Non-pigmented ciliary epithelial cell (primary cell): ENCODE measurements at regions not wholly inside any gene's neighbourhood (a gene's known extent, or its start where the extent isn't known, plus 50 kb on each side); places are given as distances from the start of the nearest gene placed in this dataset.

Experiments
- DNase-seq: peaks from one replicate; pipeline ENCODE4 v3.0.0-alpha.2; 2010; ENCODE audit warnings: low read depth

DNA sequence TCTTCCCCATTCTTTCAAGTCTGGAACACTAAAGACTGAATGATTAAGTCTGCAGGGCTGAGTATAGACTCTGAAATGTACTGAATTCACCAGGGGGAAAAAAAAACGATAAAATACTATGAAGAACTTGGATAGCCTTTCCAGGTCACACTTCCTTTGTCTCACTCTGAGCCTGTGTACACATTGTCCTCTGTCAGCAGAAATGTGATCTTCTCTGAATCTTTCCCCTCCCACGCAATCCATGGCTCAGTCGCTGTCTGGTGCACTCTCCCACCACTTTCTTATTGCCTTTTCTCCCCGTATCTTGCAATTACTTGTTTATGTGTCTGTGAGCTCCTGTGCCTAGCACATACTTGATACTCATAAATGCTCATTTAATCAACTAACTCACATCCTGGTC is 212.6 kb upstream of the RSPO3 start:
- DNase-seq, result no peak

DNA sequence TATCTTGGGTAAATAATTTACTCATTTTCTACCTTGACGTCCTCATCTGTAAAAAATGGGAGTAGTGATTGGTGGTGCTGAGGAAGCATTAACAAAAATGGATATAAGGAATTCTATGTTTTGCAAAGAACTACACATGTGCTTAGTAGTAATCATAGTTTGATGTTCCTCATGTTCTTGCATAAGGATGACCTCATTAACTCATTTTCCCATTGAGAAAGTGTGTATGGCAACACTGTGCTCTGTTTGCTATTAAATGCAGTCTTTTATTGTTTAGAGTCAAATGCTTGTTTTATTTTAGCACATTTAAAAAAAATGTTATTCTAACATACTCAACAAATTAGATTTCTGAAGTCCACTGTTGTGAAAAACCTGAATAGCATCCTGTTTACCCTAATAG is 211.2 kb upstream of the RSPO3 start:
- no peak for DNase-seq

DNA sequence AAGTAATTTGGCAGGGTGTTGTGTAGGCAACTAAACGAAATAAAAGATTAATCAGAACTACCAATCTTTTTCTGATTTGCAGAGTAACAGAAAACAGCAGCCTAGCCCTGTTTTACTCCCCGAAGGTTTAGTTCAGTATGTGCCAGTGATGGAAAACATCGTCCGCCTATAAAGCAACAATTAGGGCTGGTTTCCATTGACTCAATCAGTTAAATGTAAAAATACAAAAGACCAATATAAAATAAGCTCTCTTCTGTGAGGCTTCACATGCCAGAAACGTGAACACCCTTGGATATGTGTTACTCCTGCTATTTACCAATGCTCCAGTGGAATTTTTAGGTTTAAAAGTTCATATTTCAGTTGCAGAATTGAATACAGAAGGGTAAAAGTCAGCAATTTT is 210.5 kb upstream of the RSPO3 start:
- DNase-seq, result no peak

DNA sequence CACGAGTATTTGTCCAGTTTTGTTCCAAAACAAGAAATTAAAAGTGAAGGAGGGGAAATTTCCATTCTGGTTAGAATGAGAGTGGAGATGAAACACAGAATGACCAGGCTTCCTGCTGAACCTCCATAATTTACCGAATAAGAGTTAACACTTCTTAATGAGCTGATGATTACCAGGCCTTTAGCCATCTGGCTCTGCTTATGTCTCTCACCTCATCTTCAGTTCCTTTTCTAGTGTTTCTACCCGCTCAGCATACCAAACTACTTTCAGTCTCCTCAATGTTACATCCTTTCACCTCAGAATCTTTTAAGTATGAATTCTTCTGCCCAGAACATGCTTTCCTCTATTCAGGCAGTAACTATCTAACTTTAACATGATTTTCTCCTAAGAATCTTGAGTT is 209.0 kb upstream of the RSPO3 start:
- DNase-seq, result no peak

DNA sequence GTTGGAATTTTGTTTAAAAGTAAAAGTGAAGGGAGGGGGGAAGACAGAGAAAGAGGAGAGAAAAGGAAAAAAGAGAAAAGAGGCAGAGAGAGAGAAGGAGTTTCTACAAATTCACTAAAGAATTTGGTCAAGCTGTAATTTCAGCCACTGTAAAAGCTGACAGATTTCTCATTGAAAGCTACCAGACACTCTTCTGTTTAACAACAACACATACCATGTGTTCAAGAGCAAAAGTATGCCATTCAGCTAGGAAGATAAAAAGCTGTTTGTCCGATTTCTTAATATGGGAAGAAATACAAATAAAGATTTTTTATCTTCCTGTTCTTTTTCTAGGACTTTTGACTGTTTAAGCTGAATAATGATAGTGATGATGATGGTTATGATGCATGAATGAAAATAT is 204.8 kb upstream of the RSPO3 start:
- DNase-seq, result no peak

DNA sequence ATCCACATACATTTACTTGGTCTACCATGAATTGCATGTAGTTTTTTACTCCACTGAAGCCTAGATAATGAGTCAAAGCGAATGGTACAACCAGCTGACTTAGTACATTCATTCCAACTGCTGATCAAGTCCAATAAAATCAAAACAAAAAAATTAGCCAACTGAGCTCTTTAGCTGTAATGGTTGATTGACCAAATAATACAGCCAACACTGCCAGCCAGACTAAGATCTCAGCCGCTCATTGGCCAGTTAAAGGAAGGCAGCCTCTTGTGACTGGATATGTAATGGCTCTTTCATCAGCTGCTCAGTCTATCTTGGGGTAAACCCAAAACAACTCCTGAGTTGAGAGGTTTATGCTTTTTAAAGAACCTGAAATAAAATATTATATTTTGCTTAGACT is 204.3 kb upstream of the RSPO3 start:
- DNase-seq, result no peak

DNA sequence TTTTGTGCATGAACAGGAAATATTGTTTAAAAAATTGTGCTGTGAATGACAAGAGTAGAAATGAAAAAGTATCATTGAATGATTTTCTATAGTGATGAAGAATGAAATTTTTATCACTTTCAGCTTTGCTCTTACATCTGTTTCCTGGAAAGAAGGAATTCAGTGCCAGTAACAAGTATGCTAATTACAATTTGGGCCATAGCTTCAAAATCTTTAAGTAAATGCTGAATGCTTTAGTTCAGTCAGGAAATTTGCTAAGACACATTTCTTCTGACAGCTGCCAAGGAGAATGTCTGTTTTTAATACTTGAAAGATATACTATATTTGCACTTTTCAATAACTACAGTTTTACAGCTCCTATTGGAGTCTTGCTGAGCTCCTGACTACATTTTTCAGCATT is 203.7 kb upstream of the RSPO3 start:
- no peak for DNase-seq

DNA sequence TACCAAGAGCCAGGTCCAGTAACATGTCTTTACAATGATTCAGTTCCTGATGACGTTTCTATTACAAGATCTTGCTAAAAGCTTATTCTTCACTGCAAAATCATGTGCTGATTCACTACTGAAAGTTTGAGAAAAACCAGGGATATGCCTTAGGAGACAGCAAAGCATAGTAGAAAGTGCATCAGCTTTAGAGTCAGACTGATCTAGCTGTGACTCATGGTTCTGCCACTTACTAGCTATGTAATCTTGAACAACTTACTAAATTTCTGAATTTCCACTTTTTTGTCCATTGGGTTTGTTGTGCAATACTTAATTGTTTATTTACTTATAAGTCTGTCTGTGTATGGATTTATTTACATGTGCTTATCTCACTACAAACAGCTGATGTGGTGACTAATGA is 198.5 kb upstream of the RSPO3 start:
- DNase-seq, result peak; percentile 97

DNA sequence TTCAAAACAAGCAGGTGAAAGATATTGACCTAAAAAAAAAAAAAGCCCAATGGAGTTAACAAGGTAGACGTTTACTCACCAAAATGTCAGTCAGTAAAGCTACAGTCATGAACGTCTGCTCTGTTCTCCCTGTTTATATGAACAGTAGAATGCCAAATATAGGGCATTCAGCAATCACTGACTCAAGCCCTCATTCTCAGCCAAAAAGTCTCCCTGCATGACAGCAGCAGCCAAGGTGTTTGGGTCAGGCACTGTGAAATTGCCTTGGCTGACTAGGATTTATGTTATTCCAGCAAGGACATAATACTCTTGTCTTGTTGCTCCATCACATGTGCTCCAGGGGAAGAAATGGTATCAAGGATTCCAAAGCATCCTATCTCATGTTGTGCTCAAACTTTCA is 194.7 kb upstream of the RSPO3 start:
- no peak for DNase-seq

DNA sequence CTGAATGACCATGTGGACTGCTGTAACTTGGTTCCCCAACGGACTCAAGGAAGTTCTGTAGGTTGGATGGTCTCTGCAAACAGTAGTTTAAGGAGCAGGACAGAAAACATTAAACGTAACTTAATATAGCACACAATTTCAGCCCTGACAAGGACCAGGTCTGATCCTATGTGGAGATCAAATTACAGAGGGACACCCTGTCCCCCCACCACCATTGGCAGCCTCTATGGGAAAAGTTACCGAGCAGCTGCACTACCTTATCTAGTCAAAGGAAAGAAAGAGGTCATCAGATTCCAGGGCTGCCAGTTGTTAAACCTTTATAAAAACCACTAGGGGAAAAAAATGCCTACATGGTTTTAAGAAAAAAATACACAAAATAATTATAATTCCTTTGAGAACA is 191.5 kb upstream of the RSPO3 start:
- no peak for DNase-seq

DNA sequence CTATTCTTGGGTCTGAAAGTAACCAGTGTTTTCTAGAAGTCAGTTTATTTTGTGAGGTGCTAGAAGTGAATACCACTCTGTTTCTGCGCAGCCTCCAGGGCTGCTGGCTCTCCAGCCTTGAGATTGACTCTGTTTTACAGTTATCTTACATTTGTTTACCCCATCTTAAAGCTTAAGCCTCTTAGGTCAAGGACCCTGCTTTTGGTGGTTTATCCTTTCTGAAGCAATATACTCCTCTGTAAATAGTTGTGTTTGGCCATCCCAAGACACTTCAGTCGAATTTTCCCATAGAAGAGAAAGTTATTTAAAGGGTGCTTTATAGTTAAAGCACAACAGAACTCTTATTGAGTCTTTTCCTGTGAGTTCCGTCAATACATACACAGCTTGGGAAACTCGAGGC is 190.6 kb upstream of the RSPO3 start:
- DNase-seq, result no peak

DNA sequence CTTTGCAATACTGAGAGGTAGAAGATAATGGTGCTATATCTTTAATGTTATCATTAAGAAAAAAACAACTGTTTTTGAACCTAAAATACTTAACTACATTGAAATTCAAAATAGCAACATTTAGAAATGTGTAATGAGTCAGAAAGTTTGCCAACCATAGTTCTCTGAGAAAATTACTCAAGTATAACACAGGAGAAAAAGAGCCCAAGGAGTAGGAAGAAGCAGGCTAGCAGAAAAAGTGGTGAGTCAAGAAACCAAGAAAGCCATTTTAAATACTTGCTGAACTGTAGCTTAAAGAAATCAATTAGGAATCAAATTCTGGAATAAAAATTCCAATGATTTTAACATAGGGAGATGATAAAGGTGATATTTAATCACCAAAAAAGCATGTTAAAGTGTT is 181.0 kb upstream of the RSPO3 start:
- no peak for DNase-seq

DNA sequence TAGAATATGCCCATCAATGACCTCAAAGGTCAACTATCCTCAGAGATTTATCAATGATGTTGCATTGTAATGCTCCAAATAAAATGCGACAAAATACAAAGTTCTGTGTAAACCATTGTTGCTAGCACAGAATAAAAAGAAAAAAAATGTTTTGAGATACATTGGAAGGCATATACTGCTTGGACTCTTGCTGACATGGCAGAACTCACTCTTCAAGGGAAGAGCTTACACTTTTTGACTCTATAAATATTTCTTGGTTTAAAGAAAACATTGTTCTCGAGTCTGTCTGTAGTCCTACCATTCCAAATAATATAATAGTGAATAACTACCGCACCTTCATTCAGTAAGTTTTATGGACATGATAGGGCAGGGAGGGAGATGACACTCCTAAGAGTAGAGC is 178.7 kb upstream of the RSPO3 start:
- DNase-seq, result no peak

DNA sequence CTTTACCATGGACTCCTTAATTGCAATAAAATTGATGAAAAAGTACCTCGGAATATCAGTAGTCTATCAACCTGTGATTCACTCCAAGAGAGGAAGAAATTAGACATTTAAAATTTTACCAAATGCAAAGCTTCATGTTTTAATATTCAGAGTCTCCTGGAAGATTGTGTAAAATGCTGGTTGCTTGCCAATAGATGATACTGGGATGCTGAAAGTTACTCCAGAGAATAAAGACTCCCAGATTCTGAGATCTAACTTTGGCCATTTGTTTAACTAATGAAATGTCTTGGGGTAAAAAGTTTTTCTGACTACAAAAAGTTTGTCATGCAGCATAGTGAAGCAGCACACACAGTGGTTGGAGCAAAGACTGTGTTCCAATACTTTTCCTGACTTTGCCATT is 176.7 kb upstream of the RSPO3 start:
- no peak for DNase-seq

DNA sequence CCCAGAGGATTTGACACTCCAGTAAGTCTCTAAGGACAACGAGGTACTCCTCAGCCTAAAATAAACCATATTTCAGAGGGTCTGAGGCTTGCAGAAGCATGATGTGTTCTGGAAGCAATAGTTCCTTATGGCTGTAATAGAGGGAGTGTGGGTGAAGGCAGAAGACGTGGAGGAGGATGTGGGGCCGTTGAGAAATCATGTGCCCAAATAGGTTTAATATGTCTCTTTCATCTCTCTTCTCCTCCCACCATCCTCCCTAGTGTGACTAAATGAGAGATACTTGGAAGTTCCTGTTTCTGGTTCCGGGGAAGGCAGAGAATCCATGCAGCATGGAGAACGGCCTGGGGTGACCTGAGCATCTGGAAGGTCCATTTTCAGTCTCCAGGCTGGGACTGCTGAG is 174.0 kb upstream of the RSPO3 start:
- no peak for DNase-seq

DNA sequence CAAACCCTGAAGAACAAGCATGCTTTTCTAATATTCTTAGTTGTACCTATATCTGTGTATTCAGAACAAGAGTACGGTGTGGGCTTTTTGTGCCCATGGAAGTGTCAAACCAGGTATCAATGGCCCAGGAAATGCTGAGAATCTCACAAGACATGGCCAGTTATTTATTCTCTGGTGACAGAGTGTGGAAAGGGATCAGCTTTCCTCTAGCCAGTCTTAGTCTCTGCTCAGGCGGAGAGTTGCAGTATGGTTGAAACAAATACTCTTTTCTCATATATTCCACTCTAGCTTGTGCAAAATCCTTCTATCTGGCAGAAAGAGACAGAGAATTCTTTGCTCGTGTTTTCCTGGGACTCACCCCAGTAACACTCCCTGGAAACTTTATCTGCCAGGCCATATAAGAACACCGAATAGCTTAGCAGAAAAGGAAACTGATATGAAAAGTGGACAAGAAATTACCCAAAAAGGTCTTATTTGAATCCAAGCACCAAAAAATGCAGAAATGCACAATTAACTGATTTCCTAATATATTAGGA is 173.3 kb upstream of the RSPO3 start:
- DNase-seq, result no peak

DNA sequence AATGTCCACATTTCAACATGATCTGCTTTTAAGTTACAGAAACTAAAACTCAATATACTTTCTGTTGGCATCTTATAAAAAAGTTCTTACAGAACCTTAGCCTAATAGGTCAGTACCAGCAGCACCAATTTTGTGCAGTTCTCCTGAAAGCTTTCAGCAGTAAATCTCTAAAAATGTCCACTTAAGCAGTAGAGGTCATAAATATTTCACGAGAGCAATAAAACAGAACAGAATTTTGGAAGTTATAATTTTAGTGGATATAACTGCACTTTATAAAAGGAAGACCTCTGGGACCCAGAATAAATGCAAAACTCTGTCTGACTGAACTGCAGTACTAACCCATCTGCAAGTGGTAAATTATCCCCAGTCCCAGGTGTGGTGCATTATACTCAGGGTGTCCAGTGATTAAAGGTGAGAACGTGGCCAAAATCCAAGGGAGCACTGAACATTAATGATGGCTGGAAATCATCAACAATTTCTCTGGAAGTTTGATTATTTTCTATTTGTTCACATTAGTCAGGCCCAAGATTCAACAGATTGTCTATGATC is 172.6 kb upstream of the RSPO3 start:
- no peak for DNase-seq

DNA sequence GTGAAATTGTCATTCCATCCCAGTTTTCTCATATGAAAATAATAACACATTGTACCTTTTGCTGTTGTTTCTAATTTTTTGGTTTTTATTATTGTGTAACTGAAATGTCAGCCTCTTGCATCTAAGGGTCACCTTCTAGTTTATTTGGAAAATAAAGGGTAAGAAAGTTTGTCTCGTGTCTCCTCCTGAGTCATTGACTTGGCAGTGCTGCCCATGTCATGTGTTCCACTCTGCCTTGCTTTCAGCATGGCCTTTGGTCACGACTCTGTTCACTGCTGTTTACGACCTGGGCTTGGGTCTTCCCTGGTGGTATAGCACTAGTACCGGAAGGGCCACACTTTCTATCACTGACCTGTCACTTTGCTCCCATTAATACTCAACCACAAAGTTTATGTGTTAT is 171.4 kb upstream of the RSPO3 start:
- no peak for DNase-seq

DNA sequence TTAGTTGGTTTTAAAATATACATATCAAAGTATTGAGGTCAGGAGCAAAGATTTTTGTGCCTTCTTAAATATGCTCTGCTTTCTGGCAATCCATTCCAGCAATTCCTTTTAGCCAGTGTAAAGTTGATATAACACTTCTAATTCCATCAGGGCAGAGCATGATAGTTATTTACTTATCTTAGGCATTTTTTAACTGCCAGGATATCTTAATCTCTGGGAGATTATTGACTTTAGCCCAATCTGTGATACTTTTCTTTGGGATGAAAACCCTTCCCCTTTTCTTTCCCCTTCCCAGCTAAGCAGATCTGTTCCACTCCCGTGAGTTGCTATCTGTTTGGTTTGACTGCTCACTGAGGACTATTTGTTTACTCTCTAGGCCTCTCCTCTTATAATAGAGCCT is 168.7 kb upstream of the RSPO3 start:
- DNase-seq, result no peak

DNA sequence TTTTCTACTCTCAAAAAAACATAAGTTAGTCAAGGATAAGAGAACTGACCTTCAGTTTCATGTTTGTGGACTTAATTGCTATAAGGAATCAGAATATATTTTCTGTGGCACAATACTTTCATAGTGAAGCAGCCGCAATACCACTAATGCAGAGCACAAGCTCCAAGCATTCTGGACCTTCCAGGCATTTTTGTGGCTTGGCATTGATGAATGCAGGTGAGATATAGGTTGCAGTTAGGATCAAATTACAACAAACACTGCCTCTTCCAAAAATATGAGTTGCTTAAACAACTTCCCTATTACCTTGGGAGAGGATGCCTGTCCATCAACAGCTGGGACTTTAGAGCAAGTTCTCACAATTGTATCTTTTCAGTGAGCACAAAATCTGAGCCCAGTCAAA is 162.8 kb upstream of the RSPO3 start:
- no peak for DNase-seq

DNA sequence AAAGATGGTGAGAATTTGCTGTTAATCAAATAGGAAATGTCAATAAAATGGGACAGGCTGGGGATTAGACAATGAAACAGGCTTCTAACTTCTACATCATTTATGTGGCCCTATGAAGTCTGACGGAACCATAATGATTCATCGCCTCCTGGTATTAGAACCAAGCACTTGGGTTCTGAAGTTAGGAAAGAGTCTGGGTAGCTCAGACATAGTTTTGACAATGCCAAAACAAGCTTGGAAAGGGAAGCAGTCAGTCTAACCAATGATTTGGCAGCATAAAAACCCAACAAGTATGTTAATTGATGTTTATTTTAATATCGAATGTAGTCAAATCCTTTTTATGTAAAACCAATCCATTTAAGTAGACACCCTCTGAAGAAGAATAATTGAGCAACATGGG is 160.8 kb upstream of the RSPO3 start:
- DNase-seq, result no peak

DNA sequence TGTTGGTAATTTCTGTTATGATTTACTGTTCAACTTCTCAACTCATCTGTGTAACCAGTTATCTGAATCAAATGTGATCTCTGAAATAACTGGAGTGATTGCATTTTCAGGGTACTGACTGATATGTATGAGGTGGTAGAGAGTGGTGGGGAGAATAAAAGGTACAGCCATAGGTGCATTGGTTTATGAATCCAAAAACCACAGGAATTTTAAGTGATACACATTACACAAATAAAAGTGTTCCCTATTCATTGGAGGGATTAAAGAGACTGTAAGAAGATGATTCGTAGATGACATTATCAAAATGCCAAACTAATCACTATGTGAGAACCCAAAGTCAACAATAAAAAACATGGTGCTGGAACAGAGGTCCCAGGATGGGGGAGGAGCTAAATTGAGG is 158.7 kb upstream of the RSPO3 start:
- DNase-seq, result no peak

DNA sequence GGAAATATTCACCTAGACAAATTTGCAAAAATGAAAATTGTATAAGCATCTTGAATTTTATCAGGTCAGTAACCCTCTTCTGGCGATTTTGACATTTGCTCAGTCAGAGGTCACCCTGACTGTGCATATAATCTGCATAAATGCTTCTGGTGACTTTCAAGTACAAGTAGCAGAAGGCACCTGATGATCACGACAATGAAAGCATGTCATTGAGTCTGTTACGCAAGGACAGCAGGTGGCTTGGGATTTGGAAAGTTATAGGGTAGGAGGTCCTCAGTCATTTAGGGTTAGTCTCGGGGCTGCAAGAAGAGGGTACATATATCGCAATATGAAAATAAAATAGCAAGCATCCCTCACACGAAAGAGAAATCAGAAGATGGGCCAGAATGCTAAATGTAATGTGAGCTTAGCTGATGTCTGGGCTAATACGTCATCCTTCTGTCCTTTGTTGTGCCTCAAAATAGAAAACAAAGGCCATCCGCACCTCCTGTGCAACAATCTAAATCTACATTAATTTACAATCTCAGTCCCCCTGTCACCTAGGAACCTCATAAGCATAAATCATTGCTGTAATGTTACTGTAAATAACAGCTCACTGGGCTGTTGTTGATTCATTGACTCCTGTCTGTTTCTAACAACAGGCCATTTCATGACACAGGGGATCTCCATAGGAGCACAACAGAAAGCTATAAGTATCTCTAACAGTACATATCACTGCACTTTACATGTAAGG is 155.2 kb upstream of the RSPO3 start:
- no peak for DNase-seq

DNA sequence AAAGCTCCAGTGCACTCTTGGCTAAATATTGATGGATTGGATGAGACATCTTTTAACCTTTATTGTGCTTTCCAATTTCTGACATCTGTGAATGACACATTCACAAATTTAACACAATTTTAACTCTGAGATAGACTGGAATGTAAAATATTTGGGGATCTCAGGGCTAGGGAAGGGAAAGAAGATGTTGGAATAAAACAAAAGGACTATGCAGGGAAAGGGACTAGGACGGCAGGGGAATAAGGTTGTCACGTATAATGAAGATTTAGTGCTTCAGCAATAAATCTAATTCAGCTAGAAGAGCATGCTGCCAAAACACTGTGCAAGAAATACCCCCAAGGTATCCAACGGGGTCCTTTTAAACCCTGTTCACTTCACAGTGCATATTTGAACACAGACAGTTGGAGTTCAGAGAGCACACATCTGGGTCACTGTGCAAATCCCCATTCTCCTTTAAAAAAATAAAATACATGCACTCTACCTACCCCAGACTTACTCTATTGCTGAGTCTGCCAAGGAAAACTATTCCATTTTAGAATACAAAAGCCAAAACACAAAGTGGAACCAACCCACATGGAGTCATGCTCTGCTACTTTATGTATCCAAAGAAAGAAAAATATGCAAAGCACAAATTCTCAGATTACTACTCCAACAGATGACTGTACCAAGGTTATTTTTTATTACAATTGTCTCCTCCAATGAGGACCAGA is 151.0 kb upstream of the RSPO3 start:
- DNase-seq, result no peak
